Stimulated activated CD4-positive, alpha-beta T cell treated with anti-CD3 and anti-CD28 coated beads, Interleukin-4, amount 100 ng/mL, for 4 hours (primary cell): ENCODE measurements at regions not wholly inside any gene's neighbourhood (a gene's known extent, or its start where the extent isn't known, plus 50 kb on each side); places are given as distances from the start of the nearest gene placed in this dataset.
"Not testable (repeated sequence)": the region's sequence is repeated elsewhere in the genome, so short reads cannot be mapped to it uniquely, and the experiment has no call there.

Experiments
- DNase-seq, 2 experiments: peaks; one replicate each; pipeline ENCODE4 v3.0.0-alpha.2; 2020

GRCh38 chr17:37859451-37859850, 64.8 kb upstream of the TBC1D3K start:
- DNase-seq: no peak

- DNase-seq: not testable (repeated sequence)
These were observed 65.8 kb upstream of the TBC1D3K start for GRCh38 chr17:37858391-37858790.

- no peak for DNase-seq
These were observed 68.0 kb upstream of the TBC1D3K start for GRCh38 chr17:37856245-37856644.

- no peak for DNase-seq
These were observed 74.6 kb upstream of the TBC1D3K start for GRCh38 chr17:37849617-37849972.

- DNase-seq: no peak
These were observed 75.3 kb upstream of the TBC1D3K start for GRCh38 chr17:37848690-37849616.

GRCh38 chr17:37847811-37848331, 76.3 kb upstream of the TBC1D3K start:
- DNase-seq: no peak

GRCh38 chr17:37847102-37847501, 77.1 kb upstream of the TBC1D3K start:
- DNase-seq: no peak

- DNase-seq: no peak
These were observed 79.3 kb upstream of the TBC1D3K start for GRCh38 chr17:37844977-37845293.

GRCh38 chr17:37844158-37844976, 79.8 kb upstream of the TBC1D3K start:
- peak; percentile 16 to 43 for DNase-seq

- DNase-seq: no peak
These were observed 81.8 kb upstream of the TBC1D3K start for GRCh38 chr17:37842401-37842800.

- DNase-seq: no peak
These were observed 83.0 kb upstream of the TBC1D3K start for GRCh38 chr17:37841232-37841631.

GRCh38 chr17:37840576-37840975, 83.6 kb upstream of the TBC1D3K start:
- DNase-seq: no peak

- DNase-seq: no peak
These were observed 84.8 kb upstream of the TBC1D3K start for GRCh38 chr17:37839196-37839978.

GRCh38 chr17:37838276-37838675, 85.9 kb upstream of the TBC1D3K start:
- no peak for DNase-seq

- no peak for DNase-seq
These were observed 87.6 kb upstream of the TBC1D3K start for GRCh38 chr17:37836593-37836992.

- no peak for DNase-seq
These were observed 89.3 kb upstream of the HNF1B start for GRCh38 chr17:37834168-37834567.

GRCh38 chr17:37833237-37833859, 88.5 kb upstream of the HNF1B start:
- no peak for DNase-seq

GRCh38 chr17:37831986-37832385, 87.1 kb upstream of the HNF1B start:
- no peak for DNase-seq

- DNase-seq: no peak
These were observed 86.6 kb upstream of the HNF1B start for GRCh38 chr17:37831492-37831891.

- no peak for DNase-seq
These were observed 85.5 kb upstream of the HNF1B start for GRCh38 chr17:37830151-37830993.

- DNase-seq: no peak
These were observed 84.8 kb upstream of the HNF1B start for GRCh38 chr17:37829592-37830123.
